IMR-90 (cell line): ENCODE measurements at regions not wholly inside any gene's neighbourhood (a gene's known extent, or its start where the extent isn't known, plus 50 kb on each side); places are given as distances from the start of the nearest gene placed in this dataset.
"Not testable (repeated sequence)": the region's sequence is repeated elsewhere in the genome, so short reads cannot be mapped to it uniquely, and the experiment has no call there.

Experiments used
- ATAC-seq: fragments of 200-7000 bp; cut with Tn5 transposase; 2 replicates; pipeline ENCODE4 v1.9.1; 2020; ENCODE audit warnings: low read depth, mild to moderate bottlenecking, moderate library complexity
- BruUV-seq: library from RNA; stranded (reverse); fragments of 400-500 nt; replicated peaks from 2 replicates; lab custom pipeline; 2021; lab: Mats Ljungman, UMichigan
- CTCF ChIA-PET: fragments of 300-600 bp; formaldehyde crosslinking; extraction: SDS; loops from one replicate; lab custom pipeline; 2021; ENCODE audit warnings: antibody characterized with exemption; lab: Yijun Ruan, JAX
- POLR2A ChIA-PET: fragments of 300-600 bp; sonication (Branson Sonifier 250); formaldehyde crosslinking; loops from one replicate; lab custom pipeline; 2022; ENCODE audit warnings: antibody characterized with exemption; ENCODE audit not compliant: unreplicated experiment; lab: Charles Lee
- DNase-seq: peaks from one replicate; pipeline ENCODE4 v3.0.0; 2013
- H2AFZ ChIP-seq: replicated peaks from 2 replicates; pipeline ENCODE3; 2013; ENCODE audit warnings: low read length, mild to moderate bottlenecking; ENCODE audit not compliant: poor library complexity
- H2AK5ac ChIP-seq: 2 replicates; pipeline ENCODE4 v1.6.1; 2013; ENCODE audit warnings: low read depth, low read length, inconsistent platforms
- H2AK9ac ChIP-seq: replicated peaks from 2 replicates; pipeline ENCODE3; 2013; ENCODE audit warnings: mild to moderate bottlenecking, low read depth, low read length, moderate library complexity; ENCODE audit not compliant: poor library complexity
- H2BK120ac ChIP-seq: 2 replicates; pipeline ENCODE4 v1.6.1; 2013; ENCODE audit warnings: low read depth, low read length, inconsistent platforms
- H2BK15ac ChIP-seq: 3 replicates; pipeline ENCODE4 v1.6.1; 2013; ENCODE audit warnings: low read depth, low read length, inconsistent platforms
- H2BK20ac ChIP-seq: 2 replicates; pipeline ENCODE4 v1.6.1; 2013; ENCODE audit warnings: low read depth, mild to moderate bottlenecking, inconsistent platforms, low read length, moderate library complexity
- H2BK5ac ChIP-seq: 2 replicates; pipeline ENCODE4 v1.6.1; 2013; ENCODE audit warnings: mild to moderate bottlenecking, low read depth, low read length, inconsistent platforms; ENCODE audit not compliant: poor library complexity, severe bottlenecking
- H3K14ac ChIP-seq: replicated peaks from 2 replicates; pipeline ENCODE4 v1.6.1; 2013; ENCODE audit warnings: low read depth, low read length, inconsistent platforms
- H3K18ac ChIP-seq: 2 replicates; pipeline ENCODE4 v1.6.1; 2013; ENCODE audit warnings: low read depth, low read length, control low read depth
- H3K23ac ChIP-seq: 2 replicates; pipeline ENCODE4 v1.6.1; 2013; ENCODE audit warnings: low read depth, low read length, inconsistent platforms
- H3K27ac ChIP-seq: 2 replicates; pipeline ENCODE4 v1.5.1; 2013; ENCODE audit warnings: mild to moderate bottlenecking, control low read depth, low read length; ENCODE audit not compliant: insufficient read depth
- H3K27me3 ChIP-seq: 2 replicates; pipeline ENCODE4 v1.6.1; 2013; ENCODE audit warnings: low read length; ENCODE audit not compliant: control insufficient read depth, insufficient read depth
- H3K36me3 ChIP-seq: 2 replicates; pipeline ENCODE4 v1.6.1; 2013; ENCODE audit warnings: low read length, mixed read lengths; ENCODE audit not compliant: control insufficient read depth, insufficient read depth
- H3K4ac ChIP-seq: 2 replicates; pipeline ENCODE4 v1.6.1; 2013; ENCODE audit warnings: low read depth, low read length, inconsistent platforms
- H3K4me1 ChIP-seq: 2 replicates; pipeline ENCODE4 v1.6.1; 2013; ENCODE audit warnings: low read length, mixed read lengths; ENCODE audit not compliant: control insufficient read depth, insufficient read depth
- H3K4me2 ChIP-seq: 2 replicates; pipeline ENCODE4 v1.6.1; 2013; ENCODE audit warnings: low read depth, mild to moderate bottlenecking, control low read depth, low read length, moderate library complexity
- H3K4me3 ChIP-seq: 2 replicates; pipeline ENCODE4 v1.5.1; 2013; ENCODE audit warnings: low read depth, mild to moderate bottlenecking, control low read depth, low read length, moderate library complexity; ENCODE audit not compliant: insufficient read depth
- H3K56ac ChIP-seq: 2 replicates; pipeline ENCODE4 v1.6.1; 2013; ENCODE audit warnings: low read length, inconsistent platforms; ENCODE audit not compliant: insufficient read depth; ENCODE audit errors: extremely low read depth
- H3K79me1 ChIP-seq, 2 experiments: 2 replicates each; pipeline ENCODE4 v1.6.1; 2013; ENCODE audit warnings: low read length in 2 of 2, inconsistent platforms in 1 of 2, low read depth in 1 of 2
- H3K9ac ChIP-seq: 2 replicates; pipeline ENCODE4 v1.6.1; 2013; ENCODE audit warnings: low read depth, low read length, control low read depth
- H3K9me1 ChIP-seq: 2 replicates; pipeline ENCODE4 v1.6.1; 2013; ENCODE audit warnings: low read length, inconsistent platforms; ENCODE audit not compliant: insufficient read depth
- H3K9me3 ChIP-seq: 2 replicates; pipeline ENCODE4 v1.6.1; 2013; ENCODE audit warnings: low read length; ENCODE audit not compliant: control insufficient read depth, insufficient read depth
- H4K20me1 ChIP-seq: 2 replicates; pipeline ENCODE4 v1.6.1; 2013; ENCODE audit warnings: low read length, inconsistent platforms; ENCODE audit not compliant: insufficient read depth
- H4K5ac ChIP-seq: 2 replicates; pipeline ENCODE4 v1.6.1; 2013; ENCODE audit warnings: mild to moderate bottlenecking, low read depth, low read length, control low read depth
- H4K8ac ChIP-seq, 2 experiments: 2 replicates each; pipeline ENCODE4 v1.6.1; 2013; ENCODE audit warnings: low read depth in 2 of 2, low read length in 2 of 2, control low read depth in 1 of 2, inconsistent platforms in 1 of 2
- H4K91ac ChIP-seq: 2 replicates; pipeline ENCODE4 v1.6.1; 2013; ENCODE audit warnings: low read depth, low read length, inconsistent platforms; ENCODE audit not compliant: insufficient read depth
- WGBS, 2 experiments: methylation state at CpG; one replicate each; pipeline versions ENCODE4 v1.1.5 to v1.1.7; 2013; ENCODE audit warnings: missing lambda C conversion rate in 2 of 2; ENCODE audit not compliant: insufficient read length in 1 of 2; ENCODE audit errors: extremely low coverage in 2 of 2; 5-methylcytosine and 5-hydroxymethylcytosine counted together
- dilution Hi-C: fragments of 300-500 bp; cut with HindIII; formaldehyde crosslinking; loops from one replicate; pipeline ENCODE4 v1.14.3; 2018; ENCODE audit warnings: low sequenced_read_pairs; ENCODE audit not compliant: unreplicated experiment
- in situ Hi-C: fragments of 300-500 bp; cut with MboI; formaldehyde crosslinking; loops from 3 replicates; pipeline ENCODE4 v1.14.3; 2019; ENCODE audit warnings: low sequenced_read_pairs, inconsistent platforms, mixed read lengths
- intact Hi-C: fragments of 100-400 bp; cut with micrococcal nuclease; formaldehyde crosslinking; loops from 2 replicates; pipeline ENCODE4 v1.10.0; 2022

DNA sequence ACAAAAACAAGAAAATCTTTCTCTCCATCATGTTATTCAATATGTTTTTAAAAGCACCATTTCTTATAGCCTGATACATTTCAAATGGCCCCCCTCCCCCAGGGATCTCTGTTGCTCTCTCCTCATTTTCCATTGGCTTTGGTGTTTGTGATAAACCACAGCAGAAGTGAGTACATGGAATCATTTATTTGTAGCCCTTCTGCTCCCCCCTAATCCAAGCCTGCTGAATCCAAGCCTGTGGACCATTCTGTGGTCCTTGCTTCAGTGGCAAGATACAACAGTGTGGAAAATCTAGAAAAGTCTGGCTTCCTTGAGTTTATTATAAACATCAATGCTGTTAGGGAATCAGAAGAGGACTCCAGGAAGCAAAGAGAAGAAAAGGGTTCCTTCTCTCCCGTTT is 737.2 kb upstream of the TPTE start:
- H3K36me3 ChIP-seq, H4K8ac ChIP-seq, H3K27ac ChIP-seq, H3K79me1 ChIP-seq, H3K27me3 ChIP-seq, H3K14ac ChIP-seq, dilution Hi-C loops, H2AK5ac ChIP-seq, H3K4me2 ChIP-seq, H3K18ac ChIP-seq, H2BK120ac ChIP-seq, H3K9me1 ChIP-seq, H4K91ac ChIP-seq, H3K56ac ChIP-seq, H2BK5ac ChIP-seq, ATAC-seq, H2BK20ac ChIP-seq, intact Hi-C loops, POLR2A ChIA-PET, H3K9ac ChIP-seq, H4K20me1 ChIP-seq, BruUV-seq, DNase-seq, H2AK9ac ChIP-seq, in situ Hi-C loops, H2BK15ac ChIP-seq, H3K4me1 ChIP-seq, H3K23ac ChIP-seq, H2AFZ ChIP-seq, H3K4ac ChIP-seq, H3K4me3 ChIP-seq, CTCF ChIA-PET, H4K5ac ChIP-seq: not testable (repeated sequence)
- WGBS, 2 experiments: no CpG with 5 or more reads among the region's 1 CpG
- peaks cover 23% of the 10 kb centered on the region for H3K9me3 ChIP-seq

DNA sequence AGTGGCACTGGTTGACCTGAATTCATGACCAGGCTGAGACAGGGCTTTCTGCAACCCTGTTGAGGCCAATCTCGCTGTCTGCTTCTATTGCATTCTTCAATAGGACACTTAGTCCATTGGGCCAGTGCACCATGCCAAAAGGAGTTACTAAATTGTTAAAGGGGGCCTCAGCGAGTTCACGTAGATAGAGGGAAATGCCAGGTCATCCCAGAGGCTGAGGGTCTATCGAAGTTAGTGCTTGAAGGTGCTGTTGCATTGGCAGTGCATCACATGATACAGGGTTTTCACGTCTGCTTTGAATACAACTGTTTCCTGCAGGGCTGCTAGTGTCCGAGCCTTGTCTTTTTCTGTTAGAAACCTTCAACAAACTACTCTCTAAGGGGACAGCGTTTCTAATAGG is 735.3 kb upstream of the TPTE start:
- H3K27ac ChIP-seq, H3K79me1 ChIP-seq, H2BK20ac ChIP-seq, H3K36me3 ChIP-seq, H3K56ac ChIP-seq, H3K4me1 ChIP-seq, H4K5ac ChIP-seq, H2BK15ac ChIP-seq, H3K4me3 ChIP-seq, H2BK5ac ChIP-seq, H2AK5ac ChIP-seq, H4K20me1 ChIP-seq, CTCF ChIA-PET, H4K91ac ChIP-seq, intact Hi-C loops, POLR2A ChIA-PET, H3K9me1 ChIP-seq, DNase-seq, dilution Hi-C loops, H2BK120ac ChIP-seq, in situ Hi-C loops, H3K14ac ChIP-seq, H3K4ac ChIP-seq, H4K8ac ChIP-seq, ATAC-seq, H3K18ac ChIP-seq, H2AFZ ChIP-seq, H3K27me3 ChIP-seq, H2AK9ac ChIP-seq, BruUV-seq, H3K4me2 ChIP-seq, H3K9ac ChIP-seq, H3K23ac ChIP-seq: not testable (repeated sequence)
- H3K9me3 ChIP-seq: peaks cover 21% of the 10 kb centered on the region
- WGBS, 2 experiments: 29% methylated on average over 3 of the region's 7 CpGs; no CpG with 5 or more reads in 1 of the 2 experiments
